HG02870 (cell line): ENCODE measurements at regions not wholly inside any gene's neighbourhood (a gene's known extent, or its start where the extent isn't known, plus 50 kb on each side); places are given as distances from the start of the nearest gene placed in this dataset.
"Not testable (repeated sequence)": the region's sequence is repeated elsewhere in the genome, so short reads cannot be mapped to it uniquely, and the experiment has no call there.

ENCODE experiments used
- ATAC-seq: cut with Tn5 transposase; IDR thresholded peaks from one replicate; pipeline ENCODE4 v1.9.1; 2021; ENCODE audit warnings: mild to moderate bottlenecking, moderate library complexity; ENCODE audit not compliant: unreplicated experiment

DNA sequence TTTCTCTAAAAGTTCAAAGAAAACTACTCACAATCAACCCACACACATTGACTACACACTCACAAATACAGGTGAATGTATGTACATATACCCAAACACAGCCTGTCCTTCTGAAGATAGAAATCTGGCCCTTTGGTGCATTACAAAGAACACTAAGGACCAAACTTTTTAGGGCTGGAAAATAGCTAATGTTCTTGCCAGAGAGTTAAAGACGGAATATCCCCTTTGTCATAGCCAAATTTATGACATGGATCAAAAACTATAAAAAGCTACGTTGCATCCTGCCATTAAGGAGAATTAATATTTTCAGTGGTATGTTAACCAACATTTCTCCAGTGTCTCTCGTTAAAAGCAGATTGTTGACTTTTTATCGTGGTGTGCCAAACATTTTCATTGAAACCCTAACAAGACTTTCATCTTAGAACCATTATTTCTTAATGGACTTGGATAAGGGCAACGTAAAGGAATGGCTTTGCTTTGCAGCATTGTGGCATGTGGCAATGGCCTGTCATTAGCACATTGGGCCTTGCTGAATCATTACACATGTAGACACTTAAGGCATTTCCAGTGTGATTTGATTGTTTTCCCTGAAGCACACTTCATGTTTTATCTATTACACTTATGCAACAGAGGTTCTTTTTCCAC lies 150.9 kb upstream of the MEOX2 start:
- no peak for ATAC-seq

DNA sequence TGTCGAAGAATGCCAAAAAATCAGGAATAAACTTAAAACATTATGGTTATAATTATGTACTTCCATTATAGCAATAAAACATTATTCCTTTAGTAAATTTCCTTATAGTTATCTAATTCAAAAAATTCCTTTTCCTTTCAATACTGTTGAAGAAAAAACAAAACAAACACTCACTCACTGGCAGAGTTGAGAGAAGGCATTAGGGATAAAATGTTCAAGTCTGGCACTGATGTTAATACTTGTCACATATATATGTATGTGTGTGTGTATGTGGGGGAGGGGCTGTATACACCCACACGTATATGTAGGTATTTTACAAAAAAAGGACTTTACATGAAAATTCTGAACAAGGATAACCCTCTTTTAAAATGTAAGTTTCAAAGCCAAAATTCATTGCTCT lies 150.2 kb upstream of the MEOX2 start:
- no peak for ATAC-seq

DNA sequence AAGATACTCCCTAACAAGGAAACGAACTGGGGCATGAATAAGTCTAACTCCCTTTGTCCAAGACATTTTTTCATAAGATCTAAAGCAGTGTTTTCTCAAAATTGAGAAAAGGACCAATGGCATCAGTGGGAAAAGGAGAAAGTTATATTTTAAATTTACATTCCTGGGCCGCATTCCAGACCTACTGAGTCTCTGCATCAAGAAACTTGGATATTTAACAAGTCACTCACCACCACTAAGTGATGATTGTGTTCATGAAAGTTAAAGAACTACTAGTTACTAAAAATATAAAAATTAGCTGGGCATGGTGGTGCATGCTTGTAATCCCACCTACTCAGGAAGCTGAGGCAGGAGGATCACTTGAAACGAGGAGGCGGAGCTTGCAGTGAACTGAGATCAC lies 149.6 kb upstream of the MEOX2 start:
- no peak for ATAC-seq

DNA sequence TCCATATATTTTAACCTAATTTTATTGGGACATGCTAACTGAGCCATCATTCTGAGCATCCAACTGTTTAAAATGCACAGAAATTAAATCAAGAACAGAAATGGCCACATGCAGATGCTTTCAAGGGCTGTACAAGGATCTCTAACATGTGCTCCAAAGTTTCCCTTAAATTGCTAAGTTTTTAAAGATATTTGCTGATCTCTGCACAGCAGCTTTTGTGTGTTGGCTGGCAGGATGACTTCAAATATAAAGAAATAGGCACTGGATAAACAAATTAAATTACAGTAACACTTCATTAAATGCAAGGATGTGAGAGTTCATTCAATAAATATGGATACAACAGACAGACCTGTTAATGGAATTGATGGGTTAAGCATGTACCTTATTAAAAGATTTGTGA lies 148.0 kb upstream of the MEOX2 start:
- no peak for ATAC-seq

DNA sequence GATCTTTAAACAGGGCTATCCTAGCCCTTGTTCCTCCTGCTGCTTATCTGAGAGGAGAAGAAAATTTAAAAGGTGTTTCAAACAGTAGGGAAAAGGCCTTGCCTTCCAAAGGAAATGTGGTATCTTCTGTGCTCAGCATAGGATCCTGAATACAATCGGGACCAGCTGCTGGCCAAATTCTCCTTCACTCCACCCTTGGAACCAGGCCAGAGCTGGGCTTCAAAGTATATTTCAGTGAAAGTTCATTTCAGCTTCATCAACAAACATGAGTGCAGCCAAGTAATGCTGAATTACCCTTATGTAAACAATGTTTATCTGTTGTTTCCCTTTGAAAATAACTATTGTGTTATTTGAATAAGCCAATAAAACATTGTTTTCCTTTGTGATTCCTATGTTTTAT lies 146.5 kb upstream of the MEOX2 start:
- ATAC-seq, result no peak

DNA sequence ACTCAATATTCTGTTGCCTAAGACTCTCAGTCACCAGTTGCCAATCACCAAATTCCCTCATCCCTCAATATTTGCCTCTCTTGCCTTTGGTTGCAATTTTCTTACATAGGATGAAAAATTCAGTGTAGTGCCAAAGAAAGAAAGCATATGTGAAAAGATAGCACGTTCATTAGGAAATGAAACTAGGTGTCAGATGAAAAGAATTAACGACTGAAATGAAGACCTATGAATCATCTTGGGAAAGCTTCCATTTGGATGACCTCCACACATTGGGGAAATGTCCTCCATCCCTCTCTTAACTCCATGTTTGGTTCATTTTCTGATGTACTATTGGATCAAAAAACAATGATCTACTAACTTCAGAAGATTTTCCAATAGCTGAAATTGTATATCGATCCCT lies 145.1 kb upstream of the MEOX2 start:
- no peak for ATAC-seq

DNA sequence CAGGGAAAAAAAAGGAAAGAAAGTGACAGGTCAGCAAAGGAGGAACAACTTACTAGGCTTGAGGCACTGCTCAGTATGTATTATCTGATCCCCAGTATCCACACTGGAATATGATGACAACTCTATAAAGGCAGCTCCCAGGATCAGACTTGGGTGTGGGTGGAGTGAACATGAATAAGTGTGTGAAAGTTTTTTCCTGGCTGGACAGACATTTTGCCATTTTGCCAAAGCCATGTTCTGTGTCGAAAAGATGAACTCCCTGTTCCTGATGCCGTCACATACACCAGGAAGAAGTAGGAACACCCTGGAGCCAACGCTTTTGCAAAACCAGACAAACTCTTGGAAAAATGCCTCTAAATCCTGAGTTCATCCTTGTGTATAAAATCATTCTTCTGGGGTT lies 143.2 kb upstream of the MEOX2 start:
- ATAC-seq, result no peak

DNA sequence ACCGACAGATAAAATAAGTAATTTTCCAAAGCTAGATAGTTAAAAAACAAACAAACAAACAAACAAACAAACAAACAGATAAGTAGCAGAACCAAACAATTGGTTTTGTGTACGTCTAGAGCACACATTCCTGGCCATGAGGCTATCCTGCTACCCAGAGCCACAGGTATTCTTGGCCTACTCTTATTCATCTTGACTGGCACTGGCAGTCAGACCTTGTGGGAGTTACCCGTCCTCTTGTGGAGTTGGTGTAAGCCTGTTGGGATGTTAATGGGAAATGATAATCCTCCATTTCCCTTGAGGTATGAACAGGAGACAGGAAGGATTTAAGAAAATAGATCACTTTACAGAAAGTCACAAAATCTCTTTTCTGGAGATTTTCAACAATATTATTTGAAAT lies 142.4 kb upstream of the MEOX2 start:
- no peak for ATAC-seq

DNA sequence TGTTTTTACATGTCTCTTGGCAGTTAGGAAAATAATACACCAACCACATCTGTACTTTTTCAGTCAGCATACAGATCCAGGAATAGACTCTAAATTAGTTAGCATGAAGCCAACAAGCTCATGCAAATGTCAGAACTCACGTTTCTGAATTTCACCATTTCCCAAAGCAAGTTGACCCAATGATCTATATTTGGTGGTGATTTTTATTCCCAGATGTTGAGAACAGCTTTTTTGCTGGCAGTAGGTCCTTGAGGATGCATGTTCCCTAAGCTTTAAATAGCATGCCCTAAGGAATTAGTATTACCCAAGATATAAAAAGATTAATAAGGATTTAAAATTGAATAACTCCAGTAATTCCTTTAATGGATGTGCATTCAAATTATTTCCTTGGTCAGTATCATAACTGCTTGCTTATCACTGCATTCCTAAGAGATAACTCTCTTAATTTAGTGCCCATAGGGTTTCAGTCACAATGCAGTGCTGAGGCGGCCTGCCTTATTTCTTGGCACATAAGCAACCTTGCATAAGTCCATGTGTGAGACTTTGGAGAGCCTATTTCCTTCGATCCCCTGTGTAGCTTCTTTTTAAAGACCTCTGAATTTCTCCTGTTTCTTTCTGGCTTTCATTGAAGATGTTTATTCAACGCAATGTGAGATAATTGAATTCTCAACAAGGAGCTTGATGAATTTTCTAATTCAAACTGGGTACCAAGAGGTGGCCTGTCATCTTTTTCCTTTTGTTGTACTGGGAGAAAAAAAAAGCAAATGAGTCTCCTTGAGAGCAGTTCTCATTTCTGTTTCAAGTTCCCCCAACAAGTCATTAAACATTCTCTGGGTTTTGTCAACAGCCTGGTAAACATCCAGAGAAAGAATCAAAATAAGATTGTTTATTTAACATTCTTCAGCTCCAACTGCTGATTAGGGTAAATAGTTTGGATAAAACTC lies 135.3 kb upstream of the MEOX2 start:
- no peak for ATAC-seq

DNA sequence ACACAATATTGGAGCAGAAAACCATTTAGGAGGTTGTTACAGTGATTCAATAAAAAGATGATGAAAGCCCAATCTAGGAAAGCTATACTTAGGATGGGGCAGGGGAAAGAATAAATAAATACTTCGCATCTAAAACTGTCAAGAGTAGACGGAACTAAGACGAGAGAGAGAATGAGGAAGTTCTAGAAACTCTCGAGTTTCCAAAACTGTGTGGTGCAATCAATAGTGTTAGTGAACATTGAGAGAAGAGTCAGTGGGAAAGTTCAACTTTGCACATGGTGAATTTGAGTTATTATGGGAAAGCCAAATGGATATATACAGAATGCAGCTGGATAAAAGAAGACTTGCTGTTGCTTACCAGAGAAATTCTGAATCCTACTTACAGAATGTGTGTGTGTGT lies 133.8 kb upstream of the MEOX2 start:
- ATAC-seq, result no peak

DNA sequence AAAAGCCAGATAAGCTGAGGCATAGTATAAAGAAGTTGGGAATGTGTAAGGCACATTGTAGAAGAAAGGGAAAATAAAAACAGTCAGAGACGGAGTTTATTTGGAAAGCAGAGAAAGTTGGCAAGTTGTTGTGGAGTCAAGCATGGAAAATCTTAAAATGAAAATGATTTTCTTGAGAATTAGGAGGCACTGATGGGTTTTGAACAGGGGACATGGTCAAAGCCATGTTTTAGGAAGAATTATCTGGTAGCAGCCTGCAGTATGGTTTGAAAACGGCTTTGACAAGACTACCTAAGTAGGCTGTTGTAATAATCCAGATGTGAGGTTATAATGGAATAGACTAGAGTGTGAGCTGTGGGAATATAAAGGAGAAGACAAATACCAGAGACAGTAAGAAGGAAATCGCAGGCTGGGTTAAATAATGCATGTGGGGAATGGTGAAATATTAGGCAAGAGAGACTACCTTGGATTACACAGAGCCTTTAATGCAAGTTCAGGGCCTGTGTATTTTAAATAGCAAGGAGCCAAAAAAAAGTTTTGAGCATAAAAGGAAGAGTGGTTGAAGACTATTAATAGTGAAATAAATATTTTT lies 130.4 kb upstream of the MEOX2 start:
- no peak for ATAC-seq

DNA sequence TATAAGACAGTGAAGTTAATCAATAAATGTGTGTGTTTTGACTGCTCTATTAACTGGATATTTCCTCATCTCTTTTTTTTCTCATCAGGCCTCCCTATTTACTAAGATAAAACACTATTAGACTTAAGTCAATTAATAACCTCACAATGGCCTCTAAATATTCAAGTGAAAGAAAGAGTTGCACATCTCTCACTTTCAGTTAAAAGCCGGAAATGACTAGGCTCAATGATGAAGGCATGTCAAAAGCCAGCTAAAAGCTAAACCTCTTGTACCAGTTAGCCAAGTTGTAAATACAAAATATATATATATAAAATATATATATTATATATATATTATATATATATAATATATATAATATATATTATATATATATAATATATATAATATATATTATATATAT lies 127.0 kb upstream of the MEOX2 start:
- ATAC-seq, result no peak

DNA sequence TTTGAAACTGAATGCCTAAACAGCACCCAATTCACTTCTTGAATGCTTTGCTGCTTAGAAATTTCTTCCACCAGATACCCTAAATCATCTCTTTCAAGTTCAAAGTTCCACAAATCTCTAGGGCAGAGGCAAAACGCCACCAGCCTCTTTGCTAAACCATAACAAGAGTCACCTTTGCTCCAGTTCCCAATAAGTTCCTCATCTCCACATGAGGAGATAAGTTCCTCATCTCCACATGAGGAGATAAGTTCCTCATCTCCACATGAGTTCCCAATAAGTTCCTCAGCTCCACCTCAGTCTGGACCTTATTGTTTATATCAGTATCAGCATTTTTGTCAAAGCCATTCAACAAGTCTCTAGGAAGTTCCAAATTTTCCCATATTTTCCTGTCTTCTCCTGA lies 123.9 kb upstream of the MEOX2 start:
- not testable (repeated sequence) for ATAC-seq

DNA sequence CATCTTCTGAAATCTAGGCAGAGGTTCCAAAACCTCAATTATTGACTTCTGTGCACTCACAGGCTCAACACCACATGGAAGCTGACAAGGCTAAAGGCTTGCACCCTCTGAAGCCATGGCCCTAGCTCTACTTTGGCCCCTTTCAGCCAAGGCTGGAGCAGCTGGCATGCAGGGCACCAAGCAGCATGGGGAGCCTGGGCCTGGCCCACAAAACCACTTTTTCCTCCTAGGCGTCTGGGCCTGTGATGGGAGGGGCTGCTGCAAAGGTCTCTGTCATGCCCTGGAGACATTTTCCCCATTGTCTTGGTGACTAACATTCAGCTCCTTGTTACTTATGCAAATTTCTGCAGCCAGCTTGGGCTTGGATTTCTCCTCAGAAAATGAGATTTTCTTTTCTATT lies 123.5 kb upstream of the MEOX2 start:
- ATAC-seq, result not testable (repeated sequence)

DNA sequence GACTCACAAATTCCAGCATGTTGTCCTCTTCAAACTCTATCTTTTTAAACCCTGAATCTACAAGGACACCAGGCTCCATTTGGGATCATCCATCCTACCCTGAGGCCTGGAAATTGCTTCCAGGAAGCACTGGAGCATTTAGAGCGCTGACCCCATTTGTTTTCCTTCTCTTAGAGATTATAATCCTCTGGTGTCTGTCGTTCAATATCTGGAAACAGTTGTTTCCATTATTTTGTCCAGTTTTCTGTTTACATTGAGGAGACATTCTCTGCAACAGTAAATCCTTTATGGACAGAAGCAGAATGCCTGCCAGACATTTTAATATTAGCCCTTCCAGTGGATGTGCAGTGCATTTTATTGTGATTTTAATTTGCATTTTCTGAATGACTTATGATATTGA lies 119.4 kb upstream of the MEOX2 start:
- no peak for ATAC-seq

DNA sequence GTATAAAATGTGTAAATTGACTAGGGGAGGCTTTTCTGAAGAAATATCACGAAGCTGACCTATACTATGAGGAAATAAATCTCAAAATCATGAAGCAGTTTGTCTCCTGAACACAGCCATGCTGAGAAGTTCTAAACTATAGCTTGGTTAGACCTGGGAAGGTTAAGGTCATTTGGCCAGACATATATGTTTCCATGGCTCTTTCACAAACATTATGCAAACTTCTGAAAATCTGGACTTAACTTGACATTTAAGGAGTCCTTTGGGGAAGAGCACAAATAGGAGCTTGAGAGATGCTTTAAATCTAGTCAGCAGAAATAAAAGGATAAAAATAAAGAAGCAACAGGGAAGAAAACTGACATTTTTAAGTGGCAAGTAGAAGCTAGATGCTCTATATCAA lies 115.9 kb upstream of the MEOX2 start:
- no peak for ATAC-seq

DNA sequence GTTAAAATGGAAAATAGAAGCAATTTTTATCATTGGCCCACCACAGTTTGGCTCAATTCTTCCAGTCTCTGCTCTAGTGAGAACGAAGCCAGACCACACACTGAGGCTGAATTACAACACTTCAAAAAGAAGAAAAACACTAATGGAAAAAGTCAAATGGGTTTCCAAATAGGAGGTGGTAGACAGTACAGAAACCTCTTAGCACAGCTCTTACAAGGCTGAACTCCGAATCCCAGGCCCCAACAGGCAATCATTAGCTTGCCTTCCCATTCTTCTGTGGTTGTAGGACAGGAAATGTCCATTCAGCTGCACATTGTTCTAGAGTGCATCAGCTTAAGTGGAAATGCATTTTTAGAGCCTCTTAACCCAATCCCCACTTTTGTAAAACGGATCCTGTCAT lies 115.1 kb upstream of the MEOX2 start:
- no peak for ATAC-seq

DNA sequence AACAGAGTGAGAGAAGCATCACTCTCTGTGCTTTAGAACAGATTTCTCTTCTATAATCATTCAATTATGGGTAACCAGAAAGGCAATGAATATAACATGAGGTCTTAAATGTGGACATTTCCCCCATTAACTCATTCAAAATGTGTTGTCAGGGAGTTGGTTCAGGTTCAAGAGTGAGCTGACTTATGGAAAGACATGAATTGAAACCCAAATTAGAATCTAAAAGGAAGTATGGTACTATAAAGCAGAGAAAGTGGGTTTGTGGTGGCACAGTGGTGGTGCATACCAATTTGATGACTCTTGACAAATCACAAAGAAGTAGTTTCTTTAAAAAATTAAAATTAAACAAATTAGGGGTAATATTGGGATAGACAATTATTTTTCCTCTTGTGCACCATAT lies 114.6 kb upstream of the MEOX2 start:
- ATAC-seq, result no peak

DNA sequence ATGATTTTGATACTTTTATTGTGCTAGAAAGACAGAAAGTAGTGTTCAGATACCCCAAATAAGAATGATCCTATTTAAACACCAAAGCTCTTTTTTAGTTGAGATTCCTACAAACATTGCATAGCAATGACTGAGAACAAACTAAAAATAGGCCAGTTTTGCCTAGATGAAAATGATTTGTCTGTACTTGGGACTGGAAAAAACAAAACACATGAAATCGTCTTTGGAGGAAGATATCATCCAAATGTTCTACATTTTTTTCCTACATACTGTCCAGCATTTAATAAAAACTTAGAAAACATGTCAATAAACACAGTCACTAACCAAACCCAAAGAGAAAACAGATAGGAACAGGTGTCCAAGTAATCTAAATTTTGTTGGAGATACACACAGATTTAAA lies 111.6 kb upstream of the MEOX2 start:
- ATAC-seq, result no peak

DNA sequence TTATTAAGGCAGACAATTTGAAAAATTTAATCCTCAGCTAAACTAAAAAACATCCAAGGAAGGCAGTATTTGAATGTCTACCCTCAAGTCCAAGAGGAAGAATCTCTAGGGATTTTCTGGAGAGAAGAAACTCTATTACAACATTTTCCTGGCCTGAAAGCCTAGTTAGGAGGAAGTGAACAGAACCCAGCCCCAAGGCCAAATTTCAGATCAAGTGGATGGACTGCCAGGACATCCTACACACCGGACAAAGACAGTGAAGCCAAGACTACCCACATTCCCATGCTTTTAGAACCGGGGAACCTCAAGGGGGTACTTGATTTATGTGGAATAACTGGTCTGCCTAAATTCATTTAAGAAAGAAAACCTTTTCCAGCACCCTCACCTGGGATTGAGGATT lies 108.9 kb upstream of the MEOX2 start:
- no peak for ATAC-seq

DNA sequence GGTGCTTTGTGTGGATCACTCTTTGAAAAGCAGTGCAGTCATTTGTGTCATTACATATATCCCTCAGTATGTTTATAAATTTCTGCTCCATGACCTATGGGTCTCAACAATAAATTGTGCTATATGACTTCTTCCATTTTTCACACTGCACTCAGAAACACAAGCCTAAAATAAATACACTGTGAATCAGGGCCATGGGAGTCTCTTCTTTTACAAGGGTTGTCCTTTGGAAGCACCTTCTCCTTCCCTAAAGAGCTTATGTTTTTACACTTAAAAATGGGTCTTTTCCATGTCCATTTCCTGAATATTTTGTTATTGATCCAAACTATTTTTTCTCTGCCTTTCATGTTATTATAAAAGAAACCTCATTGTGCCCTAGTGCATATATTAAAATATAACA lies 108.3 kb upstream of the MEOX2 start:
- no peak for ATAC-seq

DNA sequence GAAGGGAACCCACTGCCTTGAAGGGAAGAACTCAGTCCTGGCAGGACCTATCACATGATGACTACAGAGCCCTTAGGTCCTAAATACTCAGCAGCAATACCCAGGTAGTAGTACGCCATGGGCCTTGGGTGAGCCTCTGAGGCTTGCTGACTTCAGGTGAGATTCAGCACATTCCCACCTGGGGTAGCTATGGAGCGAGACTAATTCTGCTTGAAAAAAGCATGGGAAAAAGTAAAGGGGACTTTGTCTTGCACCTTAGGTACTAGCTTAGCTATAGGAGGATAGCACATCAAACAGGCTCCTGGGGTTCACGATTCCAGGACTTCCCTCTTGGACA lies 98.2 kb upstream of the MEOX2 start:
- ATAC-seq, result no peak
